Right lobe of liver (tissue), 6 donors: ENCODE measurements at regions not wholly inside any gene's neighbourhood (a gene's known extent, or its start where the extent isn't known, plus 50 kb on each side); places are given as distances from the start of the nearest gene placed in this dataset.

Source experiments
- ATAC-seq, 4 donors: fragments of 200-7000 bp; cut with Tn5 transposase; one replicate each; pipeline ENCODE4 v1.9.1; 2020; ENCODE audit warnings: mild to moderate bottlenecking in 4 of 4, moderate library complexity in 4 of 4
- DNase-seq, 3 donors: peaks; one replicate each; pipeline ENCODE4 v3.0.0-alpha.2; 2020
- H3K27ac ChIP-seq, 3 donors: fragments of 200-600 bp; one replicate each; pipeline ENCODE4 v1.8.0; 2022
- H3K27me3 ChIP-seq, 2 donors: fragments of 200-600 bp; one replicate each; pipeline ENCODE4 v1.8.0; 2022
- H3K36me3 ChIP-seq, 4 donors: fragments of 200-600 bp; sonication (generic) in 1 of 4; one replicate each; pipeline versions ENCODE4 v1.5.1 to v1.8.0; 2017 to 2022; ENCODE audit warnings: control low read depth in 1 of 4
- H3K4me1 ChIP-seq, 4 donors: fragments of 200-600 bp; sonication (generic) in 1 of 4; one replicate each; pipeline versions ENCODE4 v1.5.1 to v1.8.0; 2017 to 2022; ENCODE audit warnings: control low read depth in 1 of 4
- H3K4me3 ChIP-seq, 3 donors: fragments of 200-600 bp; one replicate each; pipeline ENCODE4 v1.8.0; 2022
- H3K9me3 ChIP-seq, 4 donors: fragments of 200-600 bp; sonication (generic) in 1 of 4; one replicate each; pipeline versions ENCODE4 v1.5.1 to v1.8.0; 2017 to 2022; ENCODE audit warnings: control low read depth in 1 of 4
- CTCF ChIP-seq, 4 donors: fragments of 200-600 bp in 3 of 4; fragments of 450-650 bp in 1 of 4; IDR thresholded peaks; one replicate each; pipeline versions ENCODE4 v1.5.1 to v1.8.0; 2016 to 2022; ENCODE audit warnings: antibody characterized with exemption in 4 of 4, mild to moderate bottlenecking in 2 of 4
- POLR2A ChIP-seq: fragments of 450-650 bp; IDR thresholded peaks from one replicate; pipeline ENCODE4 v1.6.1; 2017; ENCODE audit warnings: antibody characterized with exemption, mild to moderate bottlenecking
- whole genome bisulfite sequencing: methylation state at CpG from one replicate; pipeline ENCODE4 v1.1.6; 2018; ENCODE audit warnings: low coverage, low lambda C conversion rate; ENCODE audit not compliant: insufficient coverage; ENCODE audit errors: missing lambda C conversion rate; 5-methylcytosine and 5-hydroxymethylcytosine counted together
- intact Hi-C, 2 donors: fragments of 100-400 bp; cut with DNase I; formaldehyde crosslinking; loops; one replicate each; pipeline versions ENCODE4 v1.11.2 to v1.14.1; 2022
- donor health status: DM: no; HTN: yes; CAD: no.
- donor health status: DM: no; HTN: no; CAD: no.
- donor health status: DM: no; HTN: no; CAD: no.
- donor health status: DM: no; HTN: yes; CAD: no.
- donor health status: DM: no; HTN: yes; CAD: no.

- no peaks in the 10 kb centered on the region for H3K27me3 ChIP-seq
- H3K4me3 ChIP-seq = no peak overlapping the region
- DNase-seq (no peak), ATAC-seq (peak in 1 of 4 donors; percentile 30)
- H3K36me3 ChIP-seq = no peaks in the 10 kb centered on the region
- intact Hi-C loops = no loop called here
- no CpG with 5 or more reads among the region's 2 CpGs for WGBS
- TF ChIP-seq CTCF (IDR thresholded peaks at IDR 0.05) (no peak), POLR2A (no peak)
- H3K4me1 ChIP-seq = no peaks in the 10 kb centered on the region
- no peaks in the 10 kb centered on the region for H3K9me3 ChIP-seq
- H3K27ac ChIP-seq = no peak overlapping the region
These were observed 90.5 kb upstream of the PLXNA4 start for GRCh38 chr7:132666774-132667172.

- intact Hi-C loops = no loop called here
- ATAC-seq (peak in 3 of 4 donors; percentile 38 to 69 (median 44)), DNase-seq (no peak)
- Histone ChIP-seq H3K4me3 (no peak overlapping the region), H3K27me3 (no peaks in the 10 kb centered on the region), H3K4me1 (no peaks in the 10 kb centered on the region), H3K36me3 (no peaks in the 10 kb centered on the region), H3K9me3 (no peaks in the 10 kb centered on the region), H3K27ac (no peak overlapping the region)
- 50% methylated on average over 3 of the region's 3 CpGs for WGBS
- TF ChIP-seq CTCF (IDR thresholded peaks at IDR 0.05) = no peak
- TF ChIP-seq POLR2A = no peak
These were observed 90.0 kb upstream of the PLXNA4 start for GRCh38 chr7:132666071-132666773.

- no peak overlapping the region for H3K4me3 ChIP-seq
- H3K36me3 ChIP-seq = no peaks in the 10 kb centered on the region
- H3K27ac ChIP-seq = no peak overlapping the region
- WGBS = 42% methylated on average over 8 of the region's 9 CpGs
- peak; percentile 23 to 37 (median 29) for TF ChIP-seq CTCF (IDR thresholded peaks at IDR 0.05)
- TF ChIP-seq POLR2A = no peak
- no peak for DNase-seq
- intact Hi-C loops = no loop called here
- no peaks in the 10 kb centered on the region for H3K27me3 ChIP-seq
- ATAC-seq = peak in 1 of 4 donors; percentile 21
- no peaks in the 10 kb centered on the region for H3K9me3 ChIP-seq
- peaks cover 0 to 9% (median 0%) of the 10 kb centered on the region in 4 donors for H3K4me1 ChIP-seq
These were observed 80.8 kb upstream of the PLXNA4 start for GRCh38 chr7:132656846-132657776.

GRCh38 chr7:132656341-132656740 lies 80.1 kb upstream of the PLXNA4 start:
- no peak overlapping the region for H3K4me3 ChIP-seq
- TF ChIP-seq CTCF (IDR thresholded peaks at IDR 0.05) = no peak
- TF ChIP-seq POLR2A = no peak
- intact Hi-C loops = no loop called here
- no peaks in the 10 kb centered on the region for H3K9me3 ChIP-seq
- no peak for ATAC-seq
- no peaks in the 10 kb centered on the region for H3K36me3 ChIP-seq
- peaks cover 0 to 9% (median 0%) of the 10 kb centered on the region in 4 donors for H3K4me1 ChIP-seq
- DNase-seq = no peak
- H3K27ac ChIP-seq = no peak overlapping the region
- no peaks in the 10 kb centered on the region for H3K27me3 ChIP-seq
- 71% methylated on average over 2 of the region's 3 CpGs for WGBS
